GM21786 (cell line): ENCODE measurements at regions not wholly inside any gene's neighbourhood (a gene's known extent, or its start where the extent isn't known, plus 50 kb on each side); places are given as distances from the start of the nearest gene placed in this dataset.
"Not testable (repeated sequence)": the region's sequence is repeated elsewhere in the genome, so short reads cannot be mapped to it uniquely, and the experiment has no call there.

ENCODE experiments used
- ATAC-seq: cut with Tn5 transposase; IDR thresholded peaks from one replicate; pipeline ENCODE4 v1.9.1; 2021; ENCODE audit not compliant: unreplicated experiment

DNA sequence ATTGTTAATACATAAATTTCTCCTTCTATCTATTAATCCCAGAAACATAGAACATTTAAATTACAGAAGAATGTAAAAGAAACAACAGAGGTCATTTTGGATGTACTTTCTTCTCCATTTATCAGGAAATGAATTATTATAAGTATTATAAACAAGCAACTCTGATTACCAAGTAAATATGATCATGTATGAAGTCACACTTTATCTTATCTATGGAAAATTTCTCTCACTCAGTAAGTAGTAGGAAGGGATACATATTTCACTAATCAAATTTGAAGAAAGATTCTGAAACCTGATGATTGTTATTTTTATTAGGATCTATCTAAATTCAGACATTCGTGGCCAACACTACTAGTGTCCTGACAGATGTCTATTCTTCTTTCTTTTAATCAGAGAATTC lies 770.7 kb downstream of the LTN1 start:
- ATAC-seq = no peak

DNA sequence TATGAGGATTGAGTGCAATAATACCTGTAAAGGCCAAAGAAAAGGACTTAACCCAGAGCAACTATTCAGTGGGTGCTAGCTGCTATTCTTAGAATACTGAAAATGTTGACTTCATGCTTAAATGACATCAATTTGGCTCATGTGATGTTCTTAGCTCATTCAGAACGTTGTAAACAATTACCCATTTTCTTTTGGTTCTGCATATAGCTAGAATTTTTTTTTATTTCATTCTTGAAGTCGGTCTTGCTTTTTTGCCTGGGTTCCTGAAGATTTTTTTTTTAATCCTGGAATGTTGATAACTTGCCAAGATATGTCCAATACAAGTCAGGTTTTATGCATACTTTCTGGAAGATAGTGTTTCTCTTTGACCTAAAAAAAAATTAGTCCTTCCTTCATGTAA lies 772.0 kb downstream of the LTN1 start:
- no peak for ATAC-seq

DNA sequence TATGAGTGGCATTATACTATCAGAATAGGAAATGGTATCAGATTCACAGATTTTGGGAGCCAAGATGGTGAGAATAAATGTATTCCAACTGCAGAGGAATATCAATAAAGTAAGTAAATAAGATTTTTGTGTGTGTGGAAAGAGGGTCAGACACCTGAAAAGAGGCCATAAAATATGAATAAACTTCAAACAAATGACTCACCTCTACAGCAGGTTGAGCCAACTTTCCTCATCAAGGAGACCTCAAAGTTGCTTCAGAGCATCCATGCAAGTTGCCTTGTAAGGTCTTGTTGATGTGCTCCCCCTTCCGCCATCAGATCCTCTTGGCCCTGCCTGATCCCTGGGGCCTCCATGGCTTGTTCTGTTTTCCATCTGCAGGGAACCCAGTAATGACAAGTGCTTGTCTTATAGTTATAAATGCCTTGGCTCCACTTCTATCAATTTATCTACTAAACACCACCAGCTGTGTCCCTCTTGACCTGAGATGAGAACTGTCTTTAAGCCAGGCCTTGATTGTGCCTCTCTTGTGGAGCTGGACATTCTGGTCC lies 775.6 kb downstream of the LTN1 start:
- ATAC-seq = no peak

DNA sequence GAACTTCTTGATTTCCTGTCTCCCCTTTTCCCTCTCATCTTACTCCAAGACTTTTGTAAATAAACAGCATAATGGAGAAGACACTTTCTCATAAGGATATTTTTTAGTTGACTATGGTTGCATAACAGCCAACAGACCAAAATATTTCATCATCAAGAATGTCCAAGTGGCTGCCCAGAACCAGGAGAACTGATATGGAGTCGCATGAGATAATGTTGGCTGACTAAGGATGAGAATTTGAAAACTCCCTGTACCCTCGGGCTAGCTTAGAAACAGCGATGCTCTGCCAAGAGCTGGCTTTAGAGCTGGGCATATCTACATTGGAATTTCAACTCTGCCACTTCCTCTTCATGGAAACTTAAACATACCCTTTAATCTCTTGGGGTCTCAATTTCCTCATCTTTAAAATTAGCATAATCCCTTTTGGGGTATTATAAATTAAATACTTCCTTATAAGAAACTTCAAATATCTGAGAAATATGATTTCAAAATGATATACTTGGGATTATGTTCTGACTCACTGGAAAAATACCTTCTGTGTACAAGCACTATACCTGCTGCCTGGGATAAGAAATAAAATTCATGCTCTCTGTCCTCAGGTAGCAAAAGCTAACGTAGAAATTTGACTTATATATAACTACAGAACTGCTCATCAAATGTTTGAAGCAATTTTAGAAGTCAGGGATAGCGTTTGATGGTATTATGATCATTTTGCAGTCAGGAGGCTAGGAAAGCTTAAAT lies 777.3 kb downstream of the LTN1 start:
- no peak for ATAC-seq

DNA sequence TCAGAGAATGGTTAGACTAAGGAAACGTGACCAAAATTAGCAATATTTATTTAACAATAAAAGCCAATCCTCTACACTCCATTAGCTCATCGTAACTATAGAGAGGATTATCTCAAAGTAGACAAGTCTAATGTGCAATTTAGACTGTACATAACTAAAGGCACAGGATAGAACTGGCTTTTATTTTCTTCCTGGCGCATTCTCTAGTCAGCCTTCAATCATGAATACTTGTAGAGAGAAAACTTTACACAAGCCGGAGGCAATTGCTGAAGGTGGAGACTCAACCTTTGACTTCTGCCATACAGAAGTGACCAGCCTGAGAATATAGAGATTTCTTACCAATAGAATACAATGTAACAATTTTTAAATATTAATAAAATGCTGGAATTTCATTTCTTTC lies 777.9 kb downstream of the LTN1 start:
- ATAC-seq = no peak

DNA sequence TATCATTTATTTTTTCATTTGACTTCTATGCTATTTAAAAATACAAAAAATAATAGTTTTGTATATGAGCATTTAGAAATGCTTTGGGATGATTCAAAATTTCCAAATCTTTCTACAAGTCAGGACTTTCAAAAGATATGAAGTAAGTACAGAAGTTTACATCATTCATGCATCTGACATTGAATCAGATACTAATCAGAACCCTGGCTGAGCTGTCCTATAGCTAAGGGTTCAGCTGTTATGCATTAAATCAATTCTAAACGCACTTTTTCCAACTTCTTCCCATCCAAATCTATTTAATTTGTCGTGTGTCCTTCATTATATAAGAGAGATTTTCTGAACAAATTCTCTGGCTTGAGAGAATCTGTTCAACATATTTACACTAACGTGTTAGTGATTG lies 779.4 kb downstream of the LTN1 start:
- ATAC-seq = no peak

DNA sequence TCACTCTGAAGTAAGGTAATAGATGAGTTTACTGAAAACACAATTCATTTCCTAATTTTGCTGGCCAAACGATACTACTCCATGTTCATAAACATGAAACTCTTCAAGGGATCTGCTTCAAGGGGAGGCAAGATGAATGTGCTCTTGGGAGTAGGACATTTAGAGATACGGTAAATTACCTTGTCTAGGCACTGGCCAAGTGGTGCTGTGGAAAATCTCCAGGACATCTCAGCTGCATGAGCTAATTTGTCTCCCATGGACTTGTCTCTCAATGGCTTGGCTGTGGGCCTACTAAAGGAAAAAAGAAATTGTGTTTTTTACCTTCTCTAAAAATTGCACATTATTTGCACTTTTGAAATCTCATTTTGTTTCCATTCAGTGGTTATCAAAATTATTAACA lies 780.6 kb downstream of the LTN1 start:
- ATAC-seq = no peak

DNA sequence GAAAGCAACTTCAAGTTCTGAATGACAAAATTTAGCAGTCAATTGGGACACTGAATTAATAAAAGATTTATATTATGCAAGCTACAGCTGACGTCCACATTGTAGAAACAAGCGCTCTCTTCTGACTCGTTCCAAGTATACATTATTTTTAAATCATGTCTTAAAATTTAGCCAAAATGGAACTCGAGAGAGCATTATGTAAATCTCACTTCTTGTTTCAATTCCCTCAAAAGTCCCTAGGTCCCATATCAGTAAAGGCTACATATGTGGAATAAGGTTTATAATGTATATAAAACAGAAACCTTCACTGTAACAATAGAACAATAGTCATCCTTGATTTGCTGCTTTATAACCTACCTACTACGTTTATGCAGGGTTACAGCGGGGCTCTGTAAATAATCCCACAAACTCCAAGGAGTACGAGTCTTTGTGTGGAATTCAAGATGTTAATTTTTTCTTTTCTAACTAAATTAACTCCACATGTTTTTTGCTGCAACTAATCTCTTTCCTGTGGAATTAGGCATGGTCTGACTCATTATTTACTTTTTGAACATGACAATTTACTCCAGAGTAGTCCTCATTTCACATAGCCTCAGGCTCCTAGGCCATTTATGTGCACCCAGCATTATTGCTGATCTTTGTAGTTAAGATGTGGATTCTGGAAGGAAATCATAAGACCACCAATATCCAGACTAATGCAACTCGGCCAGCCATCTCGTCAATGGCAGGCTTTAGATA lies 785.1 kb downstream of the LTN1 start:
- no peak for ATAC-seq

DNA sequence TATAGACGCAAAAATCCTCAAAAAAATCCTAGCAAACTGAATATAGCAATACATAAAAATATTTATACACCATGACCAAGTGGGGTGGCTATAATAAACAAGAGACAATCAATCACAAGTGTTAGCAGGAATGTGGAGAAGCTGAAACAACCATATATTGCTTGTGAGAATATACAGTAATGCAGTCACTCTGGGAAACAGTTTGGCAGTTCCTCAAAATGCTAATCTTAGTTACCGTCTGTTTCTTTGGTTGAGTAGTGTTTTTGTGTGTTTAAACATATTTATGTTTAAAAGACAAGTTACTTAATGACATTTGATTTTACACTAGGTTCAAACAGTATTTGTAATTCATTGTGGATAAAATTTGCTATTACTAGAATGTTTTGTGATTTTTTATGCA lies 792.0 kb downstream of the LTN1 start:
- ATAC-seq = no peak

DNA sequence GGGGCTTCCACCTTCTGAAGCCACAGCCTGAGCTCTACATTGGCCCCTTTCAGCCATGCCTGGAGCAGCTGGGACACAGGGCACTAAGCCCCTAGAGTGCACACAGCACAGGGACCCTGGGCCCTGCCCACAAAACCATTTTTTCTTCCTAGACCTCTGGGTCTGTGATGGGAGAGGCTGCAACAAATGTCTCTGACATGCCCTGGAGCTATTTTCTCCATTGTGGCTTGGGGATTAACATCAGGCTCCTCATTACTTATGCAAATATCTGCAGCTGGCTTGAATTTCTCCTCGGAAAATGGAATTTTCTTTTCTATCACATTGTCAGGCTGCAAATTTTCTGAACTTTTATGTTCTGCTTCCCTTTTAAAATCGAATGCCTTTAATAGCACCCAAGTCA lies 795.7 kb downstream of the LTN1 start:
- no peak for ATAC-seq

DNA sequence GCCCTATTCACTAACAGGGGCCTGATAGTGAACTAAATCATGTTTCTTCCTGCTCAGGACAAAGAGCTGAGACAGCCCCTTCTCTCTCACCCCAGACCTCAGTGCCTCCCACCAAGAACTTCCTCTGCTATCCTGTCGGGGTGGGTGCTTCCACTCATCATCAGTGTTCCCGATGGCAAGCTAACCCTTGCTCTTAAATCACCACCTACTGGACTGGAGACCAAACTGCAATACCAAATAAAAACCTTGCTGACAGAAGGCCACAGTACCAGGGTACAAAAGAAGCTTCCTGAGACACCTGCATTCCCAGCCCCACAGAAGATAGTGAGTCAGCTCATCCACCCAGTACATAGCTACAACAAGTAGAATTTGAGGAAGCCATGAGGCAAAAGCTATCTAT lies 799.5 kb downstream of the LTN1 start:
- ATAC-seq = no peak

DNA sequence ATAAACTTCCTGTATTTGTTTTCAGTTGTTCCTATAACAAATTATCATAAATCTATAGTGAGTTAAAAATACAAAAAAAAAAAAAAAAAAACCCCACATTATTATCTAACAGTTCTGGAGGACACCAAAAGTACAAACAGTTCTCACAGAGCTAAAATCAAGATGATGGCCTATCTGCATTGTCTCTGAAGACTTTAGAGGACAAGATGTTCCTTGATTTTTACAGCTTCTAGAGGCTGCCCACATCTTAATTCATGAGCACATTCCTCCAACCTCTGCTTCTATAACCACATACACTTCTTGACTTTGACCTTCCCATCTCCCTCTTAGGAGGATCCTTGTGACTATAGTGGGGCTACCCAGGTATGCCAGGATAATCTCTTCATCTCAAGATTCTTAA lies 806.1 kb downstream of the LTN1 start:
- ATAC-seq = no peak

DNA sequence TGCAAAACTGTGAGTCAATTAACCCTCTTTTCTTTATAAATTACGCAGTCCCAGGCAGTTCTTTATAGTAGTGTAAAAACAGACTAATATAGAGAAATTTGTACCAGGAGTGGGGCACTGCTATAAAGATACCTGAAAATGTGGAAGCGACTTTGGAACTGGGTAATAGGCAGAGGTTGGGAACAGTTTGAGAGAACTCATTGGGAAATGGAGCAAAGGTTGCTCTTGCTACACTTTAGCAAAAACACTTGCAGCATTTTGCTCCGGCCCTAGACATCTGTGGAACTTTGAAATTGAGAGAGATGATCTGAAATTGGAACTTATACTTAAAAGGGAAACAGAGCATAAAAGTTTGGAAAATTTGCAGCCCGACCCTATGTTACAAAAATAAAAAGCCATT lies 810.9 kb downstream of the LTN1 start:
- ATAC-seq = no peak

DNA sequence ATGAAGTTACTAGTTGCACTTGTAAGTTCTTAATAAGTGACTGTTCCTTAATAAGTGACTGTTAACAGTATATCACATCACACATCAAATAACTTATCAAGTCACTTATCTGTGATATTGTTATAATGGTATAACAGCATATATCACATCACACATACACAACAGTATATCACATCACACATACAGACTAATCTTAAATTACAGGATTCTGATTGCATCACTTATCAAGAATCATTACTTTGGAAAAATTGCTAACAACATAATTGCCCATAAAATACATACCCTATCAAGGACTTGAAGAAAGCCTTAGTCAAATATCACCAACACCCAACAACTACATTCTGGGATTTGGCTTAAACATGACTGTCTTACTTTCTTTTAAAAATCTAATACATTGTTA lies 813.5 kb downstream of the LTN1 start:
- ATAC-seq = no peak

DNA sequence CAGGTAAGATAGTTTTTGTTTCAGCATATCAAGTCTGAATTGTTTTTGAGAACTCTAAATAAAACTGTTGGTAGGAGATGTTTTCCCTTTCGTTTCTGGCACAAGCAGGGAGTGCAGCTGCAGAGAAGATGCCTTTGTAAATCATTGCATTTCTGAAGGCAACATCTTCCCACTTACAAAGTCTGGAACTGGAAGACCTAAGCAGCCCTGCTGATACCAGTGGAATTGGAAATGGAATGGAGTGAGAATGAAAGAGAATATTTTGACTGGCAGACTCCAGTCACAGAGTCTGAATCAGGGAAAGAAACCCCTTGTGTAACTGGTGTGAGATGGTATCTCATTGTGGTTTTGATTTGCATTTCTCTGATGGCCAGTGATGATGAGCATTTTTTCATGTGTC lies 815.6 kb downstream of the LTN1 start:
- no peak for ATAC-seq

DNA sequence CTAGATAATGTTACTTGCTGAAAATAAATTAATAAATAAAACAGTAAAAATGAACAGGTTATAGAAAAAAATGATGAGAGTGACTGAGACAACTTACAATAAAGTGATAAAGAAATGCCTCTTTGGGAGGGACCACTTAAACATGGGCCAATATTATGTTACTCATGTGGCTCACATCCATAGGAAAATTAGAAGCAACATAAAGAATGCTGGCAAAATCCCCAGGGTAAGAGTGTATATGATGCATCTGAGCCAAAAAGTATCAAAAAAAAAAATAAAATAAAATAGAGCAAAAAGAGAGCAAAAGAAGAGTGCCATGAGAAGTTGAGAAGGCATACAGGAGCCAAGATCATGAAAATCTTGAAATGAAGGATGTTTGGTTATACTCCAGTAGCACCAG lies 818.0 kb downstream of the LTN1 start:
- ATAC-seq = no peak

DNA sequence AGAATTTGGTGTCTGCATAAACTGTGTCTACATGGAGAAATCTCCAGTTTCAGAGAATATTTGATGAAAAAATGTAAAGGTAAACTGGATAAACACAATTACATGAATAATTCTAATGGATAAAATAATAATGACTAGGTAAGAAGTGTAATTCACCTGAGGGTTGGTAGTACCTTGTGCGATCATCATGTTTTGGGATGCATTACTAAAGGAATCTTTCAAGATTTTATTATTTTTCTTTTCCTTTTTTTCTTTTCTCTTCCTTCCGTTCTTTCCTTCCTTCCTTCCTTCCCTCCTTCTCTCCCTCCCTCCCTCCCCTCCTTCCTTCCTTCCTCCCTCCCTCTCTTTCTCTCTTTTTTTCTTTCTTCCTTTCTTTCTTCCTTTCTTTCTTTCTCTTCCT lies 818.7 kb downstream of the LTN1 start:
- ATAC-seq = no peak

DNA sequence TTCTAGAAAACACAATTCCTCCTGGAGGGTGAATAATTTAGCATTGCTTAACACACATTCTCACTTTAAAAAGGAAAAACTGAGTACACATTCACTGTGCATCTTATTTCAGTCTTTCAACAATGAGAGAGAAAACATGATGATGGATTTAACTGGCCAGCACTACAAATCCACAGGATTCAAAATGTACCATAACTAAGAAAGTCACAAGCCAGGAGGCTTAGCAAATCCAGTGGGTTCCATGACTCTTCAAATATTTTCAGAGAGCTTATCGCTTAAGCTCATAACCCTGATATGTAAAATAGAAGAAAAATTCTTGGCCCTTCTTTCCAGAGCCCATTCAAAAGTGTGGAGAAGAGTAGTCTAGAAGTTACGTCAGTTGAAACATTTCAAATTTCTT lies 820.3 kb downstream of the LTN1 start:
- ATAC-seq = no peak

DNA sequence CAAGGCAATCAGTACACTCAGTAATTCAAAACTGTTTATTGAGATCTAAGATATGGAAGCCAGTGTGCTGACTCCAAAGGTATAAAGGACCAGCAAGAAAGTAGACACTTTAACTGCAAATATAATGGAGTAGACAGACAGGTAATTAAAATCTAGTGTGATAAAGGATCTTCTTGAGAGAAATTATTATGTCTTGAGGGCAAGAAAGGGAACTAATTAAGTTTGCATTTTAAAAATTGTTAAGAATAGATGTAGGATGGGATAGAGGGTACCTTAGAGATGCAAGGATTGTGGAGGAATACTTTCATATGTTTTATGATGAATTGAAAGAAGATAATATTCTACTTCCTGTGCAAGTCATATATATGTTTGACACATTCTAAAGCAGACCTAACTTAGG lies 825.3 kb downstream of the LTN1 start:
- ATAC-seq = no peak

DNA sequence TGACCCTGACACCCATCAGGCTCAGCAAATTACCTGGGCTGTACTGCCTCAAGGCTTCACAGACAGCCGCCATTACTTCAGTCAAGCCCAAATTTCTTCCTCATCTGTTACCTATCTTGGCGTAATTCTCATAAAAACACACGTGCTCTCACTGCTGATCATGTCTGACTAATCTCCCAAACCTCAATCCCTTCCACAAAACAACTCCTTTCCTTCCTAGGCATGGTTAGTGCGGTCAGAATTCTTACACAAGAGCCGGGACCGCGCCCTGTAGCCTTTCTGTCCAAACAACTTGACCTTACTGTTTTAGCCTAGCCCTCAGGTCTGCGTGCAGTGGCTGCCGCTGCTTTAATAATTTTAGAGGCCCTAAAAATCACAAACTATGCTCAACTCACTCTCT lies 828.2 kb downstream of the LTN1 start:
- not testable (repeated sequence) for ATAC-seq

DNA sequence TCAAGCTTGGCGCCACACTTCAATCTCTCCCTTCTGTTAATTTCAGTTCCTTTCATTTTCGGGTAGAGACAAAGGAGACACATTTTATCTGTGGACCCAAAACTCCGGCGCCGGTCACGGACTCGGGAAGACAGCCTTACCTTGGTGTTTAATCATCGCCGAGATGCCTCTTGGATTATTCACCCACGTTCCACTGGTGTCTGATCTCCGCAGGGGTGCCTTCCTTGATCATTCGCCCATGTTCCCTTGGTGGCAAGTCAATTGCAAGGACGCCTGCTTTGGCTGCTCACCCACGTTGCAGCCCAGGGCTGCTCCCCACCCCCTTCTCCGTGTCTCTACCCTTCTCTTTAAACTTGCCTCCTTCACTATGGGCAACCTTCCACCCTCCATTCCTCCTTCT lies 830.6 kb downstream of the LTN1 start:
- not testable (repeated sequence) for ATAC-seq

DNA sequence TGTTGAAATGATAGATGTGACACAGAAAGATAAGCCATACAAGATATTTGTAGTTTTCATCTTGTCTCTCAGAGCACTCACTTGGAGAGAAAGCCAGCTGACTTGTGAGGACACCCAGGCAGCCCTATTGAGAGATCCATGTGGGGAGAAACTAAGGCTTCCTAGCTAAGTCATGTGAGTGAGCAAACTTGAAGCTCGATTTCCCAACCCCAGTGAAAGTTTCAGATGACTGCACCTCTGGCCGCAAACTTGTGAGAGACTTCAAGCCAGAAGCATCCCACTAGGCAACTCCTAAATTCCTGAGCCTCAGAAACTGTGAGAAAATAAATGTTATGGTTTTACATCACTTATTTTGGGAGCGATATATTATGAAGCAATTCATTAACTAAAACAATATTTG lies 832.3 kb downstream of the LTN1 start:
- no peak for ATAC-seq

DNA sequence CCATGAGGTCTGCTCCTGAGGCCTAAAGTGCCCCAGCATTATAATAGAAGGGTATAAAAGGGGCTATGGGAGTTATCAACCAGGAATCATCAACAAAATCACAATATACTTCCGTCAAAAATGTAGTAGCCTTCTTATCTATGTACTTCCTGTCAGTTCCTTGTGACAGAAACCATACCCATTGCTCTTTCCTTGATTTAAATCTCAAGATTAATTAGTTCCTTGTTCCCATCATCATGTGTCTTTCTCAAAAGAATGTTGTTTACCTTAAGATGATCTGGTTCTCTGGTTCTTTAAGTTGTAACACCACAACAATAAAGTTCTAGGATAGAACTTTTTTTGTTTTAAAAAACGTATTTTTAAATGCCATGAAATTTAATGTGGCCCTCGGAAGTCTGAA lies 833.3 kb downstream of the LTN1 start:
- no peak for ATAC-seq
